DMS53 treated with DMSO at 0.1 percent for 48 hours (cell line): ENCODE measurements at regions not wholly inside any gene's neighbourhood (a gene's known extent, or its start where the extent isn't known, plus 50 kb on each side); places are given as distances from the start of the nearest gene placed in this dataset.
"Not testable (repeated sequence)": the region's sequence is repeated elsewhere in the genome, so short reads cannot be mapped to it uniquely, and the experiment has no call there.

Source experiments
- DNase-seq: peaks from one replicate; lab custom pipeline; 2025; ENCODE audit not compliant: unreplicated experiment; lab: John Stamatoyannopoulos, UW

DNA sequence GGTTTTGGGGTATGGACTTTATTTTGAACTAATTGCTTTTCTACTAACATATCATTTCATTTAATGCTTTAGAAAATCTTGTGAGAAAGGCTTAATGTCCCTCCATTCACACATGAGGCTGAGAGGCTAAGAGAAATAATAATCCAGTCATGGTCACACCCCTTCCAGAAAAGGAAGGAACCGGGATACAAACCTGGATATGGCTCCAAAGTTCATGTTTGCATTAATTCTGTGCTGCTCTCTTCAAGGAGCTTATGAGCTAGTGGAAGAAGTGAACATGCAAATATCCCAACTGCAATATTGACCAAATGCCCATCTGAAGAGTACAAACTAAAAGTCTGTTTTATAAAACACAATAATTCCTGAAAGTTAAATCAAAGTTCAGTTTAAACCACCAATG lies 732.1 kb upstream of the RIOK2 start:
- DNase-seq, result peak; percentile 3

DNA sequence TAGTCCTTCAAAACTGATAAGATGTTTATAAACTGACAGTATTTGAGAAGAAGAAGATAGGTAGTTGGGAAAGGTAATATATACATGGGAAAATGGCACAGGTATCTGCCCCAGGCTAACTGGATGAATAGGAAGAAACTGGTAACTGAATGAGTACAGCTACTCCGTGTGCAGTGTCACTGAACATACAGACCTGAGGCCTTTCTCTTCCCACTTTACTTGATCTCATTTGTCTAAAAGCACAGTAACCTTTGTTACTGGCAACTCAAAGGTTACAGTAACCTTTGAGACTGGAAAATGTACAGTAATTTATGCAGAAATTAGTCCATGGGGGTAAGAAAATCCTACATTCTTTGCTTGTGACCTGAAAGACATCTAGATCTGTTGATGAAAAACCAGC lies 735.0 kb upstream of the RIOK2 start:
- no peak for DNase-seq

GRCh38 chr5:97918620-97919019 lies 735.6 kb upstream of the RIOK2 start:
- DNase-seq, result no peak

DNA sequence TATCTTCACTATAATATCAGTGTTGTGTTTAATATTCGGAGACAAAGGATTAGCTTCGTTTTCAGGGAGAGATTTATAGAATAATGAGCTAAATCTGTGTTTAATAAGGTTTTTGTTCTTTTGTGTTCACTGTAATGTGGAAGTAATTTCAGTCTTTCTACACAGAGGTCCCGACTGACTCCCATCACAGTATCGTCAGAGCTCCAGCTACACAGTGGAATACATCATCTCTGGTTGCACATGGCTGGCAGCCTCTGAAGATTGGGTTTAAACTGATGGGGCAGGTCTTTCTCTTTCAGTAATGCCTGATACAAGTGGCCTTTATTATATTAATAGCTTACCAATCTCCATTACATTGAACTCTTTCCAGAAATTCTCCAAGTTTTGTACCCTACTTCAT lies 736.7 kb upstream of the RIOK2 start:
- DNase-seq, result no peak

DNA sequence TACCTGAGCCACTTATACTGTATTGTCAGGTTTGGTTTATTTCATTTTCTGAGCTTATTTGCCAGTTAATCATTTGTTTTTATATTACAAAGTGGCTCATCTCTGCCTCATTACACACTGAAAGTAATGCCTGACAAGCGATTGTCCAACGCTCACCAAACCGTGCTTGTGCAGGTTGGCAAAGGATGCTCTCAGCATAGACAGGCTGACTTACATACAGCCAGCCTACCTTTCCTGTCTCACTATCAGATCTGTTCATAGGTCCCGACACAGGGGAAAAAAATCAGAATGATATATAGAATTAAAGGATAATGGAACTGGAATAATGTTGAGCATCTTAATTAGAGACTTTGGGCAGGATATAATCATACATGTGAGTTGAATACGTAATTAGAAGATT lies 739.7 kb upstream of the RIOK2 start:
- DNase-seq, result no peak

GRCh38 chr5:97923496-97923895 lies 740.4 kb upstream of the RIOK2 start:
- DNase-seq, result no peak

- peak; percentile 19 for DNase-seq
Measured at GRCh38 chr5:97923997-97924396, 741.0 kb upstream of the RIOK2 start.

DNA sequence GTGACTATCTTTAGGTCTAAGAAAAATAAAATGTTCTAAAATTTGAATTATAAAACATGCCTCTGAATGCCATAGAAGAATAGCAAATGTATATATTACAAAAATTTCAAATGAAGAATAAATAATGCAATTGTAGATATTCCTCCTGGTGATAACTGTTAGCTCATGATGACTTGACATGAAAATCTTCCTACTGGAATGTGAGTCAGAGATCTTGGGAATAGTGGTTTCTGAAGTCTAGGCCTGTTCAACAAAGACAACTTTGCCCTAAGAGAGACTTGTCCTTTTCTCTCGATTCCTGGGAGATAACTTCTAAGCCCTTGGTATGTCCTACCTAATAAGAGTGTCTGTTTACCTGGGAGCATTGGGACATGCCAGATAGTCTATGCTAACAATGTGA lies 746.3 kb upstream of the RIOK2 start:
- DNase-seq, result no peak

DNA sequence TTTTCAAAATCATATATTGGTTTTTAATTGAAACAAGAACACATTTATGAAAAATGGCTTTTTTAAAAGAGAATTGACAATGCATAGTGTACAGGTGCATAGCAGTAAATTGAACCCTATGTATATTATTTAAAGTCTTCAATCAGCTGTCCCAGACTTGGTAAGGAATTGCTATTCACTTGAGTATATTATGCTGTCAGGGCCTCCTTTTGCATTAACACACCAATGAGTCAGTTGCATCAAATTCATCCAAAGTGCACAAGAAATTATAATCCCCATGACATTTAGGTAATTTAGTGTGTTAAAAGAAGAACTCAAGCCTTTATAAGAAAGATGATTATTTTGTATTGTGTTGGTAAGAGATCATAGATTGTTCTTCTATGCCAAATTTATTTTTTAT lies 748.8 kb upstream of the RIOK2 start:
- DNase-seq, result no peak

DNA sequence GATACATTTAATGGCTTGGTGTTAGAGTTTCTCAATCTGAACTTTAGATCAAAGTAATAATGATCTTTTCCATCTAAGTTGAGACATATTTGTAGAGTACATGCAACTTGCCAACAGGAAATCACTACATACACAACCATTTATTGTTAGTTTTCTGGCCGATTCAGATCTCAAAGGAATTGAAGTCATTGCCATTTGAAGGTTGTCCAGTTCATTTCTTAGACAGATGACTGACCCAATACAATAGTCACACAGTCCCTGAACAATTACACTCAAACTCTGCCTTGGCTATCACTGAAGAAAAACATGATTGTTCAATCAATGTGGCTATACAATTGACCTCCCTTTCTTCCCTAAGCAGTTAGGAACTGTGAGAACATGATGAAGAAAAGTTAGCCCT lies 753.2 kb upstream of the RIOK2 start:
- no peak for DNase-seq

GRCh38 chr5:97937846-97938245 lies 754.8 kb upstream of the RIOK2 start:
- DNase-seq, result no peak

DNA sequence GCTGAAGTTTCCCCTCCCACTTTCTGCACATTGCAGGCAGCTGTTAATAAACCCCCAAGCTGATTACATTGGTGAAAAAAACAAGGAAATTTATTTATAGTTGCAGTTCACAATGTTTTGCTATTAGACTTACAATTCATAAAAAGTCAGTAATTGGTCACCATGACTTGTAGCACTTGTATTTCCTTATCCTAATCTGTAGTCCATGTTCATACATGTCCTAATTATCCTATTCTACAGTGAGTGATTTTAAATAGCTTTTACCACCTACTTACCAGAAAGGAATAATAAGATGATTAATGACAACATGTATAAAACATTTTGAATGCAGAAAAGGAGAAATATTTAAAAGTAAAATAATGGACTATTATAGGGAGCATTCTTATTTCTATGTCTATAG lies 760.0 kb upstream of the RIOK2 start:
- no peak for DNase-seq

GRCh38 chr5:97951139-97951538 lies 768.1 kb upstream of the RIOK2 start:
- no peak for DNase-seq

DNA sequence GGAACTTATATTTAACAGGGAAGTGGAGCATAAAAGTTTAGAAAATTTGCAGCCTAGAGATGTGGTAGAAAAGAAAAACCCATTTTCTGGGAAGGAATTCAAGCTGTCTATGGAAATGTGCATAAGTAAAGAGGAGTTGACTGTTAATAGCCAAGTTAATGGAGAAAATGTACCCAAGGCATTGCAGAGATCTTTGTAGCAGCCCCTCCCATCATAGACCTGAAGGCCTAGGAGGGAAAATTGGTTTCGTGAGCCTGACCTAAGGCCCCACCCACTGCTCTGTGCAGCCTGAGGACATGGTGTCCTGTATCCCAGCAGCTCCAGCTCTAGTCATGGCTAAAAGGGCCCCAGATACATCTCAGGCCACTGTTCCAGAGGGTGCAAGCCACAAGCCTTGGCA lies 772.4 kb upstream of the RIOK2 start:
- no peak for DNase-seq

DNA sequence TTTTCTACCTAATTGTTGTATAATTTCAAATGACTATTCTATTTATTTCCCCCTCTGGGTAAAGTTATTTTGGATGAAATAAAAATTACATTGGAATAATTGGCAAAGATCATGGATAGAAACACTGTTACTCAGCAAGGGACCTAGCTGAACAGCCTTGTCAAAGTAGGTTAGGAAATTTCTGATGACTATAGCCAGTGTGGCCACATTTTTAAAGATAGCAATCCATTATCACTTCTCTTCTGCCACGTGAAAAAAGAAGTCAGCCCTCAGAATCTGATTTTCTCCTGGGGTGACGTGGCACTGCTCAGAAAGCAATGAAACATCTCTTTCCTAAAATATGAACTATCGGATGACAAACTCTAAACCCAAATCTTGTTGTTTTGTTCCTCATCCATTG lies 784.2 kb upstream of the RIOK2 start:
- DNase-seq, result no peak

DNA sequence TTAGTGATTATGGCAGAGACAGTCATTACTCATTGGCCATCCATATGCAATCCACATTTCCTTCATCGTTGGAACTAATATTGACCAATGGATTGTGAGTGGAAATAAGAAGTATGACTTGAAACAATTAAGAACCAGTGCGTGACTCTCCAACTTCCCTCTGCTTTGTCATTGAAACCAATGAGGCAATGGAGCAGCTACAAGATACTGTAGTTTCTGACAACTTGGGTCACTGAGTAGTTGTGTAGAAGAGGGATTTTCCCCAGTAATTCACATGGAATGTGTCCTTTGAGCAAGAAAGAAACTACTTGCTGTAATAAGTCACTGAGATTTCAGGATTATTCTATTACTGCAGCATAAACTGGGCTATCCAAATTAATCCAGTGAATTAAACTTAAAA lies 785.3 kb upstream of the RIOK2 start:
- no peak for DNase-seq

DNA sequence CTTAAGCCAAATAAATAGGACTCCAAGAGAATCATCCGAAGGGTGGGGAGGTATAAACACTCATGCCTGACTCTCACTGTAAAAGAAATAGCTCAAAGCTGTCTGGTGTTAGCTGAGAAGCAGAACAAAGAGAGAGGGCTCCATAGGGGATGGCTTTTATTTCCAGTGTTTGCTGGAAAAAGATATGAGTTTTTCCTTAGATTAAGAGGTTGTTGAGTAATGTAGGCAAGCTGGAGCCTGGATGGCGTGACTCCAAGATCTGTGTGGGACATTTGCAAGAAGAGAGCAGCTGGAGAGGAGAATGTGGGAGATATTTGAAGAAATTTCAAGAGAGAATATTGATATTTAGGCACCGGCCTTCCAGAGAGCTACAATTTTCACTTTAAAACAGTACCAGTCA lies 793.7 kb upstream of the RGMB start:
- DNase-seq, result no peak

- DNase-seq, result no peak
Measured at GRCh38 chr5:97980291-97980690, 793.2 kb upstream of the RGMB start.

DNA sequence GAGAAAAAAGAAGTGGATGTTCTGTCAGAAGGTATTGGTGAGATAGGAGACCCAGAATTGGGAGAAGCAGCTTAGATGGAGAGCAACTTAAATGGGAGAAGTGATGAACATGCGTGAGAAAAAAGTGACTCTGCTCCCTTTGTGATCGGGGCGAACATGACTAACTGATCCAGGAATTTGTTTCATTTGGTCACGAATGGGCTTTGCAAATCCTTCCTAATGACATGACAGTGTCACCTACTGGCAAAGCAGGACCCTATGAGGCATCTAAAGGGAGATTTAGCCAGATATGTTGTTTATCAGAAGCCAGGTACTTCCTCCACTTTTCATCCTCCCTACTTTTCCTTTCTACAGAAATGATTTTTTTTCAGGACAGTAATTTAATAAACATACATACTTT lies 787.4 kb upstream of the RGMB start:
- DNase-seq, result no peak

- no peak for DNase-seq
Measured at GRCh38 chr5:97991236-97991635, 782.2 kb upstream of the RGMB start.

GRCh38 chr5:97998941-97999340 lies 774.5 kb upstream of the RGMB start:
- DNase-seq, result no peak

DNA sequence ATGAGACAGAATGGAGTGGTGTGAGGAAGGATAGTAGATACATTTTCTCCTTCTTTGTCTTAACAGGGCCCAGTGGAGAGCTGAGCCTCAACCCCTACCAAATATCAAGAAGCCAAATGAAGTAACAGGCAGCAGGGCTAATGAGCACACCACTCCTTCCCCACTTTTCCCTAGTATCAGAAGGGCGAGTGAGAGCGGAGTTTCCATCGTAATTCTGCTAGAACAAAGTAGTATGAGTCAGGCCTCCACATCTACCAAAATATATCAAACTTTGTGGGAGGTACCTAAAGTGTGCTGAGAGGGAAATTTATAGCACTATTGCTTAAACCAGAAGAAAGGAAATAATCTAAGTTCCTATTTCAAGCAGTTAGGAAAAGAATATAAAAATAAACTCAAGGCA lies 769.0 kb upstream of the RGMB start:
- no peak for DNase-seq

- no peak for DNase-seq
Measured at GRCh38 chr5:98016771-98017170, 756.7 kb upstream of the RGMB start.

GRCh38 chr5:98030273-98030672 lies 743.2 kb upstream of the RGMB start:
- not testable (repeated sequence) for DNase-seq
